ENCODE measurements at regions not wholly inside any gene's neighbourhood (a gene's known extent, or its start where the extent isn't known, plus 50 kb on each side); places are given as distances from the start of the nearest gene placed in this dataset.

DNA sequence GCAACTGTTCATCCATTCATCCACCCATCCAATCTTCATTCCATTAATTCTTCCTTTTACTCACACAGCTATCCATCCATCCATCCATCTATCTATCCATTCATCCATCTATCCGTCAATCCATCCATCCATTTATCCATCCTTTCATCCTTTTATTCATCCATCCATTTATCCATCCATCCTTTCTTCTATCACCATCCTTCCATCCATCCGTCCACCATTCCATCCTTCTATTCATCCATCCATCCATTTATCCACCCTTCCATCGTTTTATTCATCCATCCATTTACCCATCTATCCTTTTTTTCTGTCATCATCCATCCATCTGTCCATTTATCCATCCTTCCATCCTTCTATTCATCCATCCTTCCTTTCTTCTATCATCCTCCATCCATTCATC, 73.0 kb upstream of the FOXF1 start:
- TF ChIP-seq, protein P1, sequence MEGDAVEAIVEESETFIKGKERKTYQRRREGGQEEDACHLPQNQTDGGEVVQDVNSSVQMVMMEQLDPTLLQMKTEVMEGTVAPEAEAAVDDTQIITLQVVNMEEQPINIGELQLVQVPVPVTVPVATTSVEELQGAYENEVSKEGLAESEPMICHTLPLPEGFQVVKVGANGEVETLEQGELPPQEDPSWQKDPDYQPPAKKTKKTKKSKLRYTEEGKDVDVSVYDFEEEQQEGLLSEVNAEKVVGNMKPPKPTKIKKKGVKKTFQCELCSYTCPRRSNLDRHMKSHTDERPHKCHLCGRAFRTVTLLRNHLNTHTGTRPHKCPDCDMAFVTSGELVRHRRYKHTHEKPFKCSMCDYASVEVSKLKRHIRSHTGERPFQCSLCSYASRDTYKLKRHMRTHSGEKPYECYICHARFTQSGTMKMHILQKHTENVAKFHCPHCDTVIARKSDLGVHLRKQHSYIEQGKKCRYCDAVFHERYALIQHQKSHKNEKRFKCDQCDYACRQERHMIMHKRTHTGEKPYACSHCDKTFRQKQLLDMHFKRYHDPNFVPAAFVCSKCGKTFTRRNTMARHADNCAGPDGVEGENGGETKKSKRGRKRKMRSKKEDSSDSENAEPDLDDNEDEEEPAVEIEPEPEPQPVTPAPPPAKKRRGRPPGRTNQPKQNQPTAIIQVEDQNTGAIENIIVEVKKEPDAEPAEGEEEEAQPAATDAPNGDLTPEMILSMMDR (IDR thresholded peaks at IDR 0.05), result no peak
- no peaks in the 10 kb centered on the region for H3K9me3 ChIP-seq
- H3K4me1 ChIP-seq, result no peaks in the 10 kb centered on the region
- ATAC-seq (no peak), DNase-seq (no peak)
- H3K27ac ChIP-seq, result no peak overlapping the region
- no peak overlapping the region for H3K4me3 ChIP-seq
- peaks cover 0 to 17% of the 10 kb centered on the region in 2 donors for H3K27me3 ChIP-seq
- H3K36me3 ChIP-seq, result no peaks in the 10 kb centered on the region
- intact Hi-C loops (cut with DNase I), result no loop called here

DNA sequence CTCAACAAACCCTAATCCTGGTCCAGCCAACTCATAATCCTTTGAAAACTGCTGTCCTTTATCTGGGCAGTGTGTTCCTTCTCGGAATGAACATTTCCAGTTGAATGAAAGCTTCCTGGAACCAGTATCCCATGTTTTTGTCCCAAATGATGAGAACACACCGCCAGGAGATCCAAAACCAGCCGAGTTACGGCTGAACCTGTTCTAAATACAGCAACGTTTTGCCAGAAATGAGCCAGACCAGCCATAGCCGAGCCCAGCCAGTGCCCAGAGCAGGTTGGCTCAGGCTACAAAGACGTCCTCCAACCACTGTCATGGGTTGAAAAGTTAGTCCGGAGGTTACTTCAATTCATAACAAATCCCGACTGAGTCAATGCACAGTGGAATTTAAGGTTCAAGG, 67.6 kb upstream of the FOXF1 start:
- H3K9me3 ChIP-seq, result no peaks in the 10 kb centered on the region
- ATAC-seq, result no peak
- DNase-seq, result no peak
- H3K4me1 ChIP-seq, result no peaks in the 10 kb centered on the region
- H3K36me3 ChIP-seq, result no peaks in the 10 kb centered on the region
- no peak overlapping the region for H3K27ac ChIP-seq
- intact Hi-C loops (cut with DNase I), result no loop called here
- peaks cover 0 to 32% of the 10 kb centered on the region in 2 donors for H3K27me3 ChIP-seq
- H3K4me3 ChIP-seq, result no peak overlapping the region
- TF ChIP-seq, protein P1 (IDR thresholded peaks at IDR 0.05), result no peak

DNA sequence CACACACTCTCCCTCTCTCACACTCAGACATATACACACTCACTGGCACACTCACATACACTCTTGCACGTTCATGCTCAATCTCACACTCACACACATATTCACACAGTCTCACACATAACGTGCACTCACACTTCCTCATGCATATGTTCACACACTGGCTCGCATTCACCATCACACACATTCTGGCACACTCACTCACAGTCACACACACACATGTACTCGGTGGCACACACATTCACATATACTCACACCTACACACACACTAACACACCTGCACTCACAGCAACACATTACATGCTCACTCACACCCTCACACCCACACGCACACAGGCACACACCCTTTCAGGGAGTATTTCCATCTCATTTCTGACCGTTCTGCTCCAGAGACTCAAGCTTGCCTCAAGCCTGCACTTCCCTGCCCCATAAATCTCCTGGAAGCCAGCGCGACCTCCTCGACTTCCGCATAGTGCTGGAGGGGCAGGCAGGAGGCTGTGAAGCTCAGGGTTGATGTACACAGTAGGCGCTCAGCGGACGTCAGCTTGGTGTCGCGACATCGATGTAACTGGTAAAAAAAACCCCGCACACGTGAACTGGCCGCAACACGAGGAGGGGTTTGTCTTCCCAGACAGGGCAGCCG, 66.7 kb upstream of the FOXF1 start:
- DNase-seq (no peak), ATAC-seq (no peak)
- intact Hi-C loops (cut with DNase I), result no loop called here
- TF ChIP-seq, protein P1 (IDR thresholded peaks at IDR 0.05), result no peak
- H3K36me3 ChIP-seq, result no peaks in the 10 kb centered on the region
- H3K4me3 ChIP-seq, result no peak overlapping the region
- H3K9me3 ChIP-seq, result no peaks in the 10 kb centered on the region
- no peak overlapping the region for H3K27ac ChIP-seq
- H3K4me1 ChIP-seq, result no peaks in the 10 kb centered on the region
- peaks cover 0 to 32% of the 10 kb centered on the region in 2 donors for H3K27me3 ChIP-seq

DNA sequence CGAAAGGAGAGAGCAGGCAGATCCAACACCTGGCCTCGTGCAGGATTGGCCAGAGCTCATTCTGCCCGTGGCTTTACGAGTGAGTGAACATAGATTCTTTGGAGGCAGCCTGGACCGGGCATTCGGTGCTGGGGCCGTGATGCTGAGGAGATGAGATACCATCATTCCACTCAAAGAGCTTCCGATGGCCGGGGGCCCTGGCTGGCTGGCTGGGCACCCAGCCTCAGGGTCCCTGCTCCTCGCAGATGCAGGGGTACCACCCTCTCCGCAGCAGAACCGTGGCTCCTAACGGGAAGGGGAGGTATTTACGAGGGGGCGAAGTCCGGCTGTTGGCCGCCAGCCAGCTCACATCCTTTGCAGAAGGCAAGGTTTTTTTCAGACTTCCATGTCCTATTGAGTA, 66.1 kb upstream of the FOXF1 start:
- ATAC-seq (no peak), DNase-seq (peak in 1 of 4 donors; percentile 28)
- Histone ChIP-seq H3K4me1 (no peaks in the 10 kb centered on the region), H3K4me3 (no peak overlapping the region), H3K27me3 (peaks cover 0 to 33% of the 10 kb centered on the region in 2 donors), H3K27ac (no peak overlapping the region), H3K9me3 (no peaks in the 10 kb centered on the region), H3K36me3 (no peaks in the 10 kb centered on the region)
- intact Hi-C loops (cut with DNase I), result no loop called here
- TF ChIP-seq, protein P1 (IDR thresholded peaks at IDR 0.05), result no peak

DNA sequence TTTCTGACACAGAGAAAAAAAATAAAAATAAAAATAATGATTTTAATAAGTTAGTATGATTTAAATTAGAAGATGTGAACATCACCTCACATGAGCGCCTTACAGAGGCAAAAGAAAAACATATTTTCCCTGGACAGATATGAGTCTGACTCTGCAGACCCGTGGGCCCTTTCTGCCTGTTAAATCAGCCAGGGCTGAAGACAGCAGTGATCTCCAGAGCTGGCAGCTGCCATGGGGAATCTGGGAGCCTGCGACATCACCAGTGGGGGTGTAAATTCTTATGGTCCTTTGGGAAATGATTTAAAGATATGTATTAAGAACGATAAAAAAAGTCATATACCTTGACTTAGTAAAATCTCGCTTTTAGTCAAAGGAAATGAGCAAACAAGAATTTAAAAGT, 65.7 kb upstream of the FOXF1 start:
- H3K9me3 ChIP-seq, result no peaks in the 10 kb centered on the region
- H3K27me3 ChIP-seq, result peaks cover 0 to 37% of the 10 kb centered on the region in 2 donors
- ATAC-seq (no peak), DNase-seq (no peak)
- H3K36me3 ChIP-seq, result no peaks in the 10 kb centered on the region
- H3K4me1 ChIP-seq, result no peaks in the 10 kb centered on the region
- no peak overlapping the region for H3K27ac ChIP-seq
- intact Hi-C loops (cut with DNase I), result no loop called here
- no peak overlapping the region for H3K4me3 ChIP-seq
- TF ChIP-seq, protein P1 (IDR thresholded peaks at IDR 0.05), result no peak
